BLaER1 (cell line): ENCODE measurements at regions not wholly inside any gene's neighbourhood (a gene's known extent, or its start where the extent isn't known, plus 50 kb on each side); places are given as distances from the start of the nearest gene placed in this dataset.
A peak's percentile ranks its signal among the peaks of the same experiment; 100 is the strongest.

Experiments used
- H3K27ac ChIP-seq: shearing (Covaris generic); formaldehyde crosslinking; 2 replicates; pipeline ENCODE4 v1.8.1; 2022
- H3K27me3 ChIP-seq: shearing (Covaris generic); formaldehyde crosslinking; 2 replicates; pipeline ENCODE4 v1.8.1; 2022
- H3K36me3 ChIP-seq: shearing (Covaris generic); formaldehyde crosslinking; 2 replicates; pipeline ENCODE4 v1.8.1; 2022
- H3K4me1 ChIP-seq: shearing (Covaris generic); formaldehyde crosslinking; 2 replicates; pipeline ENCODE4 v1.8.1; 2022
- H3K4me2 ChIP-seq: shearing (Covaris generic); formaldehyde crosslinking; 2 replicates; pipeline ENCODE4 v1.8.1; 2022
- H3K4me3 ChIP-seq: shearing (Covaris generic); formaldehyde crosslinking; 2 replicates; pipeline ENCODE4 v1.8.1; 2022
- H3K9ac ChIP-seq: shearing (Covaris generic); formaldehyde crosslinking; 2 replicates; pipeline ENCODE4 v1.8.1; 2022
- H3K9me3 ChIP-seq: shearing (Covaris generic); formaldehyde crosslinking; 2 replicates; pipeline ENCODE4 v1.8.1; 2022
- H4K20me1 ChIP-seq: shearing (Covaris generic); formaldehyde crosslinking; 2 replicates; pipeline ENCODE4 v1.8.1; 2022
- Cebpa-rat ChIP-seq: shearing (Covaris generic); IDR thresholded peaks from 2 replicates; pipeline ENCODE4 v1.8.1; 2022

- Histone ChIP-seq H4K20me1 (no peaks in the 10 kb centered on the region), H3K27ac (peak overlapping the region; percentile 66), H3K27me3 (no peaks in the 10 kb centered on the region), H3K4me3 (no peak overlapping the region), H3K4me1 (peaks cover 15% of the 10 kb centered on the region), H3K9ac (no peak overlapping the region), H3K36me3 (no peaks in the 10 kb centered on the region), H3K9me3 (peaks cover 3% of the 10 kb centered on the region; the same call in 1 of the 2 replicates), H3K4me2 (peak overlapping the region; percentile 68)
- TF ChIP-seq Cebpa-rat: no peak
Measured at GRCh38 chr16:72372087-72373045, 200.4 kb upstream of the PMFBP1 start.

DNA sequence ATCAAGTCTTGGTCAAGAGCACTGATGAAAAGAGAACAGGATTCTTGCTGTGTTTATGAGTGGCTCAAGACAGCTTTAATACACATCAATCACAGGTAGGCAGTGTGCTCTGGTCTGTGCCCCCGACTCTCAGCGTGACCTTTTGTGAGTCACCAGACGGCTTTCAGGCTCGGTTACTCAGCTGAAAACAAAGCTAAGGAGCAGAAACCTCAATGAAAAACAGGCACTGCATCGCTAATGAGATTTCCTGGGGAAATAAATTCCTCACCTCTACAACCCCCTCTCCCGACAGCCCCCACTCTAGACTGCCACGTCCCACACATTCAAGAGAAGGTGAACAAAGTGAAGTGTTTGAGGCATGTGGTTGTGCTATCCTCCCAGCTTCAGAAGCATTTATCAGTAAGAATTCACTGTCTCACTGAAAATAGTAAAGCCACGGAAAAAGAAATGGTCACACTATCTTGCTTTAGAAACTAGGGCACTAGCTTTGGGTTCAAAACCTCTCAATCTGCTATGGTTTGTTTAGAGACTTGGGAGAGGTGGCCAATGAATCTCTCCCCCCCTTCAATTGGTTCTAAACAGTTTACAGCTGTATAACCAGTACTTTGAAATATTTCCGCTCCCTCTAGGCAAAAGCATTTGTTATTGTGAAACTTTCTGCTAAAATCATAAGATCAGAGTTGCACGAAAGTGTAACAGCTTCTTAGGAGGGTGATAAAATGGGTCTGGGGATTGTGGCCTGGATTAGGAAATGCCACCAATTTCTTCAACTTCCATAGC, 199.5 kb upstream of the PMFBP1 start:
- H4K20me1 ChIP-seq: no peaks in the 10 kb centered on the region
- H3K4me3 ChIP-seq: no peak overlapping the region
- H3K9me3 ChIP-seq: peaks cover 7% of the 10 kb centered on the region
- peak overlapping the region; percentile 66 for H3K27ac ChIP-seq
- TF ChIP-seq Cebpa-rat: no peak
- no peak overlapping the region for H3K9ac ChIP-seq
- H3K36me3 ChIP-seq: no peaks in the 10 kb centered on the region
- H3K27me3 ChIP-seq: no peaks in the 10 kb centered on the region
- H3K4me1 ChIP-seq: peaks cover 15% of the 10 kb centered on the region
- peak overlapping the region; percentile 68 for H3K4me2 ChIP-seq

GRCh38 chr16:72369274-72369673, 197.3 kb upstream of the PMFBP1 start:
- H3K4me3 ChIP-seq: no peak overlapping the region
- peaks cover 15% of the 10 kb centered on the region for H3K4me1 ChIP-seq
- H3K36me3 ChIP-seq: no peaks in the 10 kb centered on the region
- H3K27ac ChIP-seq: no peak overlapping the region
- H3K4me2 ChIP-seq: no peak overlapping the region
- H3K9me3 ChIP-seq: peaks cover 13% of the 10 kb centered on the region
- H4K20me1 ChIP-seq: no peaks in the 10 kb centered on the region
- TF ChIP-seq Cebpa-rat: no peak
- no peak overlapping the region for H3K9ac ChIP-seq
- H3K27me3 ChIP-seq: no peaks in the 10 kb centered on the region

DNA sequence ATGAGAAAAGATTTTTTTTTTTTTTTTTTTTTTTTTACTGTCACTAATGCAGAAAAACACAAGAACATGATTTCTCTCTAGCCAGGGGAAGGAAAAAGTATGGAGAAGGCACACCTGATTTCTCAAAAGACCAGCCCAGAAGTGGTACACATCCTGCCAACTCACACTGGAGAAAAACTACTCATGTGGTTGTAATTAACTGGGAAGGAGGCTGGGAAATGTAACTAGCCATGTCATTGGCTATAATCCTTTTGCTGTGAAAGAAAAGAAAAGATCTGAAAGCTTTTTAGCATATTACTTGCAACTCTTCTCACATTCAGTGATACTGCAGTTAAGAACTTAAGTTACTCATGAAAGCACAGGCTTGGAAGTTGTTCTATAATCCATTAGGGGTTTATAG, 195.9 kb upstream of the PMFBP1 start:
- Histone ChIP-seq H3K9me3 (peaks cover 13% of the 10 kb centered on the region), H3K9ac (no peak overlapping the region), H3K4me3 (no peak overlapping the region), H3K4me1 (peaks cover 15% of the 10 kb centered on the region), H3K4me2 (no peak overlapping the region), H3K27ac (no peak overlapping the region), H3K27me3 (no peaks in the 10 kb centered on the region), H3K36me3 (no peaks in the 10 kb centered on the region), H4K20me1 (no peaks in the 10 kb centered on the region)
- no peak for TF ChIP-seq Cebpa-rat

DNA sequence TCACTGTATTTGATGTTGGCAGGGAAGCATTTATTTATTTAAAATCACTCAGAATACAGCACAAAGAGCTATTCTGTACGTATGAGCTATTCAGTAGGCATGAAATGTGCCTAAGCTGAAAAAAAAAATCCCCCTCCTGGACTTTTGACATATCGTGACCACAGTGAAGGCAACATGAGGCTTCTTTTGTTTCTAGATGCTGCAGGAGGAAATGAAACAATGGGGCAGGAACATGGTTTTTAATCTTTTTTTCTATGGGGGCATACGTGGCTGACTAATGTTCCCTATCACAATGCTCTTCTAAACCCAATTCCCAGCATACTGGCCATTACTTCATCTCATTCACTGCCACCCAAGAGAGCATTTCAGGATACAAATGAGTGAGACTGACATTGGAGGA, 191.0 kb upstream of the PMFBP1 start:
- H4K20me1 ChIP-seq: no peaks in the 10 kb centered on the region

DNA sequence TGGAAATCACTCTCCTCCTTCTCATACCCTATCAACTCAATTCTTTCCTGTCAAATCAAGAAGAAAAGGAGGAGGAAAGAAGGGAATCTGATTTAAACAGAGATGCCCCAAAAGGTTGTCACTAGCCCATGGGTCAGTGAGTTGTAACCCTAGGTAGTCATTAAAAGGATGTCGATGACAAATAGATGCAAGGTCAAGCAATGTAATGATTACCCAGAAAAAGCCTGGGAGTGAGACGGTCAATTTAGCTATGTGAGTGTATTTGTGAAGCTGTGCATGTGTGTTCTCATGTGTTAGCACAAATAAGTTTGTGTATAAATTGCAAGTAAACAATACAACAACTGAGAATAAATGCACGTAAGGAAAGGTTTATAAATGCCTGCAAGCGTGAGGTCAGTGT, 190.5 kb upstream of the PMFBP1 start:
- Histone ChIP-seq H3K9me3 (peaks cover 10% of the 10 kb centered on the region; the same call in 1 of the 2 replicates), H3K36me3 (no peaks in the 10 kb centered on the region), H3K27me3 (no peaks in the 10 kb centered on the region), H3K4me1 (no peaks in the 10 kb centered on the region), H3K27ac (no peak overlapping the region), H3K4me3 (no peak overlapping the region), H4K20me1 (no peaks in the 10 kb centered on the region), H3K4me2 (no peak overlapping the region), H3K9ac (no peak overlapping the region)
- TF ChIP-seq Cebpa-rat: no peak

More for the DNA sequence above, 191.0 kb upstream of the PMFBP1 start:
- H3K36me3 ChIP-seq: no peaks in the 10 kb centered on the region
- peaks cover 13% of the 10 kb centered on the region; the same call in 1 of the 2 replicates for H3K9me3 ChIP-seq
- no peak overlapping the region for H3K4me2 ChIP-seq
- TF ChIP-seq Cebpa-rat: no peak
- no peaks in the 10 kb centered on the region for H3K4me1 ChIP-seq
- no peak overlapping the region for H3K4me3 ChIP-seq
- no peak overlapping the region for H3K9ac ChIP-seq
- H3K27me3 ChIP-seq: no peaks in the 10 kb centered on the region
- H3K27ac ChIP-seq: no peak overlapping the region

DNA sequence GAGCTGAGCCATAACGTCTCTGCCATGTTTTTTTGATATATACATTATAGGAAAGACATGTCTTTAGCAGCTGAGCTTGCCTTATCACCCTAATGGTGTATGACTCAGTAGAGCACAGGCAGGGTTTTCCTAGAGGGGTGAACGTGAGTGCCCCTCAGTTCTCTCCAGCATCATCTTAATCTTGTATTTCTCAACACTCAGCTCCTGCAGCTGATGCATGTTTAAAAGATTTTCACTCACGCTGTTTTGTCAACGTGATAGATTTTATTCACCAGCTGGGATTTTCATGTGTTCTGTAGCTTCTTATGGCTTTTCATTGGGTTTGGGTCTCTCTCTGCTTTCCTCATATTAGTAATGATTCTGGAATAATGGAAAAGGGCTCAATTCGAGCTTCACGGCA, 186.0 kb upstream of the PMFBP1 start:
- Histone ChIP-seq H3K4me3 (no peak overlapping the region), H3K4me2 (no peak overlapping the region), H3K36me3 (no peaks in the 10 kb centered on the region), H3K9me3 (no peaks in the 10 kb centered on the region), H3K4me1 (no peaks in the 10 kb centered on the region), H3K9ac (no peak overlapping the region), H3K27ac (no peak overlapping the region), H4K20me1 (no peaks in the 10 kb centered on the region), H3K27me3 (no peaks in the 10 kb centered on the region)
- no peak for TF ChIP-seq Cebpa-rat

GRCh38 chr16:72355561-72355960, 183.6 kb upstream of the PMFBP1 start:
- no peak overlapping the region for H3K4me3 ChIP-seq
- no peak overlapping the region for H3K4me2 ChIP-seq
- no peaks in the 10 kb centered on the region for H3K27me3 ChIP-seq
- H3K9me3 ChIP-seq: no peaks in the 10 kb centered on the region
- H3K36me3 ChIP-seq: no peaks in the 10 kb centered on the region
- H3K4me1 ChIP-seq: no peaks in the 10 kb centered on the region
- no peak overlapping the region for H3K27ac ChIP-seq
- H4K20me1 ChIP-seq: no peaks in the 10 kb centered on the region
- no peak overlapping the region for H3K9ac ChIP-seq
- TF ChIP-seq Cebpa-rat: no peak

GRCh38 chr16:72349719-72350118, 177.8 kb upstream of the PMFBP1 start:
- Histone ChIP-seq H3K27me3 (no peaks in the 10 kb centered on the region), H3K4me1 (no peaks in the 10 kb centered on the region), H3K9me3 (no peaks in the 10 kb centered on the region), H3K9ac (no peak overlapping the region), H3K36me3 (0 out of 2 replicates have a peak, but pooled peaks cover 8% of the 10 kb centered on the region), H3K27ac (no peak overlapping the region), H4K20me1 (no peaks in the 10 kb centered on the region), H3K4me3 (no peak overlapping the region), H3K4me2 (no peak overlapping the region)
- TF ChIP-seq Cebpa-rat: no peak

GRCh38 chr16:72332926-72333325, 161.0 kb upstream of the PMFBP1 start:
- H3K27me3 ChIP-seq: no peaks in the 10 kb centered on the region
- H3K9ac ChIP-seq: no peak overlapping the region
- peaks cover 14% of the 10 kb centered on the region; the same call in 1 of the 2 replicates for H3K36me3 ChIP-seq
- no peak overlapping the region for H3K4me3 ChIP-seq
- no peak overlapping the region for H3K27ac ChIP-seq
- peaks cover 17% of the 10 kb centered on the region; the same call in 1 of the 2 replicates for H3K9me3 ChIP-seq
- no peak overlapping the region for H3K4me2 ChIP-seq
- no peak for TF ChIP-seq Cebpa-rat
- H3K4me1 ChIP-seq: no peaks in the 10 kb centered on the region
- H4K20me1 ChIP-seq: no peaks in the 10 kb centered on the region
